ENCODE measurements at regions not wholly inside any gene's neighbourhood (a gene's known extent, or its start where the extent isn't known, plus 50 kb on each side); places are given as distances from the start of the nearest gene placed in this dataset.

GRCh38 chr6:170048615-170049256 lies 242.1 kb downstream of the DLL1 start:
- TF ChIP-seq, protein P1, sequence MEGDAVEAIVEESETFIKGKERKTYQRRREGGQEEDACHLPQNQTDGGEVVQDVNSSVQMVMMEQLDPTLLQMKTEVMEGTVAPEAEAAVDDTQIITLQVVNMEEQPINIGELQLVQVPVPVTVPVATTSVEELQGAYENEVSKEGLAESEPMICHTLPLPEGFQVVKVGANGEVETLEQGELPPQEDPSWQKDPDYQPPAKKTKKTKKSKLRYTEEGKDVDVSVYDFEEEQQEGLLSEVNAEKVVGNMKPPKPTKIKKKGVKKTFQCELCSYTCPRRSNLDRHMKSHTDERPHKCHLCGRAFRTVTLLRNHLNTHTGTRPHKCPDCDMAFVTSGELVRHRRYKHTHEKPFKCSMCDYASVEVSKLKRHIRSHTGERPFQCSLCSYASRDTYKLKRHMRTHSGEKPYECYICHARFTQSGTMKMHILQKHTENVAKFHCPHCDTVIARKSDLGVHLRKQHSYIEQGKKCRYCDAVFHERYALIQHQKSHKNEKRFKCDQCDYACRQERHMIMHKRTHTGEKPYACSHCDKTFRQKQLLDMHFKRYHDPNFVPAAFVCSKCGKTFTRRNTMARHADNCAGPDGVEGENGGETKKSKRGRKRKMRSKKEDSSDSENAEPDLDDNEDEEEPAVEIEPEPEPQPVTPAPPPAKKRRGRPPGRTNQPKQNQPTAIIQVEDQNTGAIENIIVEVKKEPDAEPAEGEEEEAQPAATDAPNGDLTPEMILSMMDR (IDR thresholded peaks at IDR 0.05) = no peak
- no peak for TF ChIP-seq POLR2A (IDR thresholded peaks at IDR 0.05)
